ENCODE measurements at regions not wholly inside any gene's neighbourhood (a gene's known extent, or its start where the extent isn't known, plus 50 kb on each side); places are given as distances from the start of the nearest gene placed in this dataset.

DNA sequence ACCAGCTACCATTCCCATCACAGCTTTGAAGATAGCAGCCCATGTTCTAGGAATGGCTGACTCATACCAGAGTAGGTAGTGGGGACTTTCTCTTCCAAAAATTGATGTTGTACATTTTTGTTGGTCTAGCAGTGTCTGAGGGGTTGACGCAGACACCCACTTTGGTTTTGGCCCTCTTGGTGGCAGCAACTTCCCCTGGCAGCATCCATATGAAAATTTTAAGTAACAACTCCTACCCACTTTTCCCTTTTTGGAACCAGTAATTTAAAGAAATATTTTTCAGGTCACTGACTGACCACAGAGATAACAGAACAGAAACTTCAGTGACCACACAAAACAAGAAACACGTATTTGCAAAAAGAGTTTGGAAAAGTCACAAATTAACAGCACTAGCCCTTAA is 162.0 kb upstream of the TMCC3 start:
- Histone ChIP-seq H3K9me2 (ENCODE audit: low read depth, low read length) (no peaks in the 10 kb centered on the region), H3K27me3 (ENCODE audit: insufficient read depth, low read length) (no peaks in the 10 kb centered on the region; the same call in 1 of the 2 replicates), H2AFZ (ENCODE audit: low read length) (no peak overlapping the region), H3K79me2 (ENCODE audit: insufficient read depth, low read length) (no peaks in the 10 kb centered on the region), H3K4me1 (ENCODE audit: insufficient read depth, low read length, severe bottlenecking) (no peaks in the 10 kb centered on the region), H3K36me3 (ENCODE audit: insufficient read depth, low read length) (no peaks in the 10 kb centered on the region), H3K9me3 (ENCODE audit: low read length) (peaks cover 19% of the 10 kb centered on the region), H3K4me2 (ENCODE audit: low read length) (no peak overlapping the region), H3K9ac (ENCODE audit: low read length) (no peak overlapping the region), H3K4me3 (ENCODE audit: low read depth, low read length, poor library complexity, severe bottlenecking) (no peak overlapping the region), H3F3A (ENCODE audit: insufficient read depth, low read length) (no peaks in the 10 kb centered on the region), H3K27ac (ENCODE audit: low read depth, low read length, poor library complexity, severe bottlenecking) (no peak overlapping the region), H4K20me1 (ENCODE audit: insufficient read depth, low read length) (no peaks in the 10 kb centered on the region)
- TF ChIP-seq EZH2 (IDR thresholded peaks at IDR 0.05; ENCODE audit: borderline replicate concordance, low read length): no peak
- TF ChIP-seq, protein P1, sequence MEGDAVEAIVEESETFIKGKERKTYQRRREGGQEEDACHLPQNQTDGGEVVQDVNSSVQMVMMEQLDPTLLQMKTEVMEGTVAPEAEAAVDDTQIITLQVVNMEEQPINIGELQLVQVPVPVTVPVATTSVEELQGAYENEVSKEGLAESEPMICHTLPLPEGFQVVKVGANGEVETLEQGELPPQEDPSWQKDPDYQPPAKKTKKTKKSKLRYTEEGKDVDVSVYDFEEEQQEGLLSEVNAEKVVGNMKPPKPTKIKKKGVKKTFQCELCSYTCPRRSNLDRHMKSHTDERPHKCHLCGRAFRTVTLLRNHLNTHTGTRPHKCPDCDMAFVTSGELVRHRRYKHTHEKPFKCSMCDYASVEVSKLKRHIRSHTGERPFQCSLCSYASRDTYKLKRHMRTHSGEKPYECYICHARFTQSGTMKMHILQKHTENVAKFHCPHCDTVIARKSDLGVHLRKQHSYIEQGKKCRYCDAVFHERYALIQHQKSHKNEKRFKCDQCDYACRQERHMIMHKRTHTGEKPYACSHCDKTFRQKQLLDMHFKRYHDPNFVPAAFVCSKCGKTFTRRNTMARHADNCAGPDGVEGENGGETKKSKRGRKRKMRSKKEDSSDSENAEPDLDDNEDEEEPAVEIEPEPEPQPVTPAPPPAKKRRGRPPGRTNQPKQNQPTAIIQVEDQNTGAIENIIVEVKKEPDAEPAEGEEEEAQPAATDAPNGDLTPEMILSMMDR (IDR thresholded peaks at IDR 0.05; ENCODE audit: low read length): no peak

DNA sequence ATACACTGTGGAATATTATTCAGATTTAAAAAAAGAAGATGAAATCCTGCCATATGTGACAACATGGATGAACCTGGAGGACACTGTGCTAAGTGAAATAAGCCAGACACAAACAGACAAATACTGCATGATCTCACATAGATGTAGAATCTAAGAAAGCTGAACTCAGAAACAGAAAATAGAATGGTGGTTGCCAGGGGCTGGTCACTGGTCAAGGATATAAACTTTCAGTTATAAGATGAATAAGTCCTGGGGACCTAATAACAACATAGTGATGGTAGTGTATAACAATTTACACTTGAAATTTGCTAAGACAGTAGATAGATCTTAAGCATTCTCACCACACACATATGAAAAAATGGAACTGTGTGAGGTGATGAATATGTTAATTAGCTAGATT is 161.3 kb upstream of the TMCC3 start:
- no peaks in the 10 kb centered on the region for H3F3A ChIP-seq (ENCODE audit: insufficient read depth, low read length)
- H3K9ac ChIP-seq (ENCODE audit: low read length): no peak overlapping the region
- no peak overlapping the region for H3K4me2 ChIP-seq (ENCODE audit: low read length)
- H3K9me3 ChIP-seq (ENCODE audit: low read length): peaks cover 19% of the 10 kb centered on the region
- H2AFZ ChIP-seq (ENCODE audit: low read length): no peak overlapping the region
- TF ChIP-seq, protein P1 (IDR thresholded peaks at IDR 0.05; ENCODE audit: low read length): no peak
- TF ChIP-seq EZH2 (IDR thresholded peaks at IDR 0.05; ENCODE audit: borderline replicate concordance, low read length): no peak
- H3K79me2 ChIP-seq (ENCODE audit: insufficient read depth, low read length): no peaks in the 10 kb centered on the region
- H3K9me2 ChIP-seq (ENCODE audit: low read depth, low read length): no peaks in the 10 kb centered on the region
- no peak overlapping the region for H3K4me3 ChIP-seq (ENCODE audit: low read depth, low read length, poor library complexity, severe bottlenecking)
- no peak overlapping the region for H3K27ac ChIP-seq (ENCODE audit: low read depth, low read length, poor library complexity, severe bottlenecking)
- no peaks in the 10 kb centered on the region; the same call in 1 of the 2 replicates for H3K27me3 ChIP-seq (ENCODE audit: insufficient read depth, low read length)
- no peaks in the 10 kb centered on the region for H3K36me3 ChIP-seq (ENCODE audit: insufficient read depth, low read length)
- H4K20me1 ChIP-seq (ENCODE audit: insufficient read depth, low read length): no peaks in the 10 kb centered on the region
- H3K4me1 ChIP-seq (ENCODE audit: insufficient read depth, low read length, severe bottlenecking): no peaks in the 10 kb centered on the region

DNA sequence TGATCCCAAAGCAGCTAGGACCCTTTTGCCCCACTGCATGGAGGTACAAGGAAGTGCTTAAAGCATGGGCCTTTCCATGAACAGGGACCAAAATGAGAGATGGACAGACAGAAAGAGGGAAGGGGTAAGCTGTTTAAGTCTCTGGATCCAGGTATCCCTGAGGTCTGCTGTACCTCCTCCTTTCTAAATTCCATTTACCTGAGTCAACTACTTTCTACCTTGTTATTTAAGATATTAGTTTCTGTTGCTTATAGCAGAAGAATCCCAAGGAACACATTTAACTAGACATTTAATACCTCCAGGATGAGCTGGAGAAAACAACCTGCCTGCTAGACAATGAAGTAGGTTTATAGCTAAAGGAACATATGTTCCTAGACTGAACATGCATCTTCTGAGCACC is 157.6 kb upstream of the TMCC3 start:
- H3K27ac ChIP-seq (ENCODE audit: low read depth, low read length, poor library complexity, severe bottlenecking): no peak overlapping the region
- H3K4me1 ChIP-seq (ENCODE audit: insufficient read depth, low read length, severe bottlenecking): no peaks in the 10 kb centered on the region
- H3K9me2 ChIP-seq (ENCODE audit: low read depth, low read length): no peaks in the 10 kb centered on the region
- no peaks in the 10 kb centered on the region for H3K79me2 ChIP-seq (ENCODE audit: insufficient read depth, low read length)
- TF ChIP-seq EZH2 (IDR thresholded peaks at IDR 0.05; ENCODE audit: borderline replicate concordance, low read length): no peak
- TF ChIP-seq, protein P1 (IDR thresholded peaks at IDR 0.05; ENCODE audit: low read length): no peak
- no peak overlapping the region for H3K9ac ChIP-seq (ENCODE audit: low read length)
- no peak overlapping the region for H3K4me3 ChIP-seq (ENCODE audit: low read depth, low read length, poor library complexity, severe bottlenecking)
- no peaks in the 10 kb centered on the region; the same call in 1 of the 2 replicates for H3K27me3 ChIP-seq (ENCODE audit: insufficient read depth, low read length)
- peaks cover 7% of the 10 kb centered on the region for H3K9me3 ChIP-seq (ENCODE audit: low read length)
- H3K36me3 ChIP-seq (ENCODE audit: insufficient read depth, low read length): no peaks in the 10 kb centered on the region
- no peak overlapping the region for H2AFZ ChIP-seq (ENCODE audit: low read length)
- no peaks in the 10 kb centered on the region for H3F3A ChIP-seq (ENCODE audit: insufficient read depth, low read length)
- no peaks in the 10 kb centered on the region for H4K20me1 ChIP-seq (ENCODE audit: insufficient read depth, low read length)
- no peak overlapping the region for H3K4me2 ChIP-seq (ENCODE audit: low read length)
